ENCODE measurements at regions not wholly inside any gene's neighbourhood (a gene's known extent, or its start where the extent isn't known, plus 50 kb on each side); places are given as distances from the start of the nearest gene placed in this dataset.

GRCh38 chr15:97156739-97157265 is 803.7 kb upstream of the ARRDC4 start:
- DNase-seq (ENCODE audit: low read depth): no peak
- no peak overlapping the region for H3K4me3 ChIP-seq (ENCODE audit: control insufficient read depth, low read depth, low read length)
- TF ChIP-seq, protein P1, sequence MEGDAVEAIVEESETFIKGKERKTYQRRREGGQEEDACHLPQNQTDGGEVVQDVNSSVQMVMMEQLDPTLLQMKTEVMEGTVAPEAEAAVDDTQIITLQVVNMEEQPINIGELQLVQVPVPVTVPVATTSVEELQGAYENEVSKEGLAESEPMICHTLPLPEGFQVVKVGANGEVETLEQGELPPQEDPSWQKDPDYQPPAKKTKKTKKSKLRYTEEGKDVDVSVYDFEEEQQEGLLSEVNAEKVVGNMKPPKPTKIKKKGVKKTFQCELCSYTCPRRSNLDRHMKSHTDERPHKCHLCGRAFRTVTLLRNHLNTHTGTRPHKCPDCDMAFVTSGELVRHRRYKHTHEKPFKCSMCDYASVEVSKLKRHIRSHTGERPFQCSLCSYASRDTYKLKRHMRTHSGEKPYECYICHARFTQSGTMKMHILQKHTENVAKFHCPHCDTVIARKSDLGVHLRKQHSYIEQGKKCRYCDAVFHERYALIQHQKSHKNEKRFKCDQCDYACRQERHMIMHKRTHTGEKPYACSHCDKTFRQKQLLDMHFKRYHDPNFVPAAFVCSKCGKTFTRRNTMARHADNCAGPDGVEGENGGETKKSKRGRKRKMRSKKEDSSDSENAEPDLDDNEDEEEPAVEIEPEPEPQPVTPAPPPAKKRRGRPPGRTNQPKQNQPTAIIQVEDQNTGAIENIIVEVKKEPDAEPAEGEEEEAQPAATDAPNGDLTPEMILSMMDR (IDR thresholded peaks at IDR 0.05; ENCODE audit: control insufficient read depth, insufficient read depth, low read depth, low read length, missing control alignments): no peak

GRCh38 chr15:97162805-97163495 is 797.6 kb upstream of the ARRDC4 start:
- TF ChIP-seq, protein P1 (IDR thresholded peaks at IDR 0.05; ENCODE audit: control insufficient read depth, insufficient read depth, low read depth, low read length, missing control alignments): no peak
- no peak overlapping the region for H3K4me3 ChIP-seq (ENCODE audit: control insufficient read depth, low read depth, low read length)
- DNase-seq (ENCODE audit: low read depth): no peak

GRCh38 chr15:97165205-97165604 is 795.3 kb upstream of the ARRDC4 start:
- H3K4me3 ChIP-seq (ENCODE audit: control insufficient read depth, low read depth, low read length): no peak overlapping the region
- TF ChIP-seq, protein P1 (IDR thresholded peaks at IDR 0.05; ENCODE audit: control insufficient read depth, insufficient read depth, low read depth, low read length, missing control alignments): no peak
- no peak for DNase-seq (ENCODE audit: low read depth)

DNA sequence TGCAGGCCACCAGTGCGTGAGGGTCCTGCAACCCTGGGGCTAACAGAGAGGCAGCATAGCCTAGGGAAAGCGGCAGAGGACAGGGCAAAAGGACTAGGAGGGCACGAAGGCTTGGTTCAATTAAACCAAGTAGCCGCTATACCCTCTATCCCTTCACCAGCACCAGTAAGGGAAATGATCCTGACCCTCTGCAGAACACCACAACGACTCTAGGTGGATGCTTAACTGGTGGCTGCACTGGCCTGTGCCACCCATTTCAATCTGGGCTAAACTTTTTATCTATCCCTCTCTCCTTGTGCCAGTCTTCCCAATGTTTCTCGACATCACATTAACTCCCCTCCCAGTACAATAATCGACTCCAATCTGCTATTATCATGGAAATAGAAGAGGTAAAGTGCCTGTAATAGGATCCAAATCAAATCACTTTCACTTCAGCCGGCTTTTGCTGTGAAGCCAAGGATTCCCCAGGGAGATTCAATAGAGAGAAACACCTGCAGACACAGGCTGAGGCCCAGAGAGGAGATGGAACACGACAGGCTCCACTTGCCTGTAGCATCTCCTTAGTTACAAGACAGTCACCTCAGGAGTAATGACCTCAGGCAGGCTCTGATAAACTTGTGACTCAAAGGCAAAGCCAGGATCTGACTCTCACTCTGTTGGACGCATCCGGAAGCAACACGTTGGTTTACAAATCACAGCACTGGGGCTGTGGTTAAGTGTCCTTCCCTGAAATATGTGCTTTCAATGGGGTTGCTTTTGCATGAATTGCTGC is 791.6 kb upstream of the ARRDC4 start:
- no peak for DNase-seq (ENCODE audit: low read depth)
- TF ChIP-seq, protein P1 (IDR thresholded peaks at IDR 0.05; ENCODE audit: control insufficient read depth, insufficient read depth, low read depth, low read length, missing control alignments): no peak
- H3K4me3 ChIP-seq (ENCODE audit: control insufficient read depth, low read depth, low read length): no peak overlapping the region

DNA sequence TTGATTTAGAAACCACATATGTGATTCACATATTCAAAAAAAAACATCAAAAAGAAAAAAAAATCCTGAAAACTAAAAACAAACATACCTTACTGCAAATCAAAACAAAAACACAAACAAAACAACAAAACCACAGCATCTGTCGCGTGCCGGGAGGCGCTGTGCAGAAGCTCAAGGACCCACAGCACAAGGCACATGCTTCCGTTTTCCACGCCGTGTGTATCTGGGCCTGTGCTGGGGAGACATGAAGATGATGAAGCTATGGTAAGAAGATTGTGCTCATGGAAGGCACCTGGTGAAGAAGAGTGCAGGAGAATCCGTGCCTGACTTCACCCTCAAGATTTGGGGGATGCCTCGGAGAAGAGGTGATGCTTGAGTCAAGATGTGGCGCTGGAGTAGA is 788.9 kb upstream of the ARRDC4 start:
- TF ChIP-seq, protein P1 (IDR thresholded peaks at IDR 0.05; ENCODE audit: control insufficient read depth, insufficient read depth, low read depth, low read length, missing control alignments): no peak
- no peak for DNase-seq (ENCODE audit: low read depth)
- H3K4me3 ChIP-seq (ENCODE audit: control insufficient read depth, low read depth, low read length): no peak overlapping the region

DNA sequence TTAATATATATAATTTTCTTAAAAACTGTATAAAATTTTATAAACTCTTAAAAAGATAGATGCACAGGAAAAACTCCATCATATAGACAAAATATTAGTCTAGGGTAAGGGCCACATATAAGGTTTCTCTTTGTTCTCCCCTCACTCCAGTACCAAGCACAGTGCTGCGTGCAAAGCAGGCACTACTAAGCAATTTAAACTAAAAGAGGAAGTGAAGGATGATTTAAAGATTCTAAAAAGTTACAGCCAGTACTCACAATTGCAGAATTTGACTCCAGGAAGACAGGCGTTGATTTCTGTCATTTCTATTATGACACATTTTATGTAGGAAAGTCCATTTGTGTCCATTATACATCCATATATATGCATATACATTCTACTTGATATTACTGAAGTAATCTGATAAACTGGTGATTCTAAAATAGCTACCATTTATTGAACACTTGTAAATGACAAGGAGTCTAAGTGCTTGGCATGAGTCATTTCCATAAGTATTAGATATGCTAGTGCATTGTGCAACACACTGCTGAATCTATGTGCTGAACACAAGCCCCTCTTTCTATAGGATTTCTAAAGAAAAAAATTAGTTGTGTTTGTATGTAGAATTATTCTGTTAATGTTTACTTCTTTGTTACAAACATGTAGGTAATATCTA is 785.5 kb upstream of the ARRDC4 start:
- DNase-seq (ENCODE audit: low read depth): no peak
- TF ChIP-seq, protein P1 (IDR thresholded peaks at IDR 0.05; ENCODE audit: control insufficient read depth, insufficient read depth, low read depth, low read length, missing control alignments): no peak
- no peak overlapping the region for H3K4me3 ChIP-seq (ENCODE audit: control insufficient read depth, low read depth, low read length)

All from AG09309 (cell line).